Renal cortical epithelial cell (primary cell): ENCODE measurements at regions not wholly inside any gene's neighbourhood (a gene's known extent, or its start where the extent isn't known, plus 50 kb on each side); places are given as distances from the start of the nearest gene placed in this dataset.

ENCODE experiments used
- DNase-seq: peaks from one replicate; pipeline ENCODE4 v3.0.0-alpha.2; 2011; ENCODE audit warnings: low read depth

DNA sequence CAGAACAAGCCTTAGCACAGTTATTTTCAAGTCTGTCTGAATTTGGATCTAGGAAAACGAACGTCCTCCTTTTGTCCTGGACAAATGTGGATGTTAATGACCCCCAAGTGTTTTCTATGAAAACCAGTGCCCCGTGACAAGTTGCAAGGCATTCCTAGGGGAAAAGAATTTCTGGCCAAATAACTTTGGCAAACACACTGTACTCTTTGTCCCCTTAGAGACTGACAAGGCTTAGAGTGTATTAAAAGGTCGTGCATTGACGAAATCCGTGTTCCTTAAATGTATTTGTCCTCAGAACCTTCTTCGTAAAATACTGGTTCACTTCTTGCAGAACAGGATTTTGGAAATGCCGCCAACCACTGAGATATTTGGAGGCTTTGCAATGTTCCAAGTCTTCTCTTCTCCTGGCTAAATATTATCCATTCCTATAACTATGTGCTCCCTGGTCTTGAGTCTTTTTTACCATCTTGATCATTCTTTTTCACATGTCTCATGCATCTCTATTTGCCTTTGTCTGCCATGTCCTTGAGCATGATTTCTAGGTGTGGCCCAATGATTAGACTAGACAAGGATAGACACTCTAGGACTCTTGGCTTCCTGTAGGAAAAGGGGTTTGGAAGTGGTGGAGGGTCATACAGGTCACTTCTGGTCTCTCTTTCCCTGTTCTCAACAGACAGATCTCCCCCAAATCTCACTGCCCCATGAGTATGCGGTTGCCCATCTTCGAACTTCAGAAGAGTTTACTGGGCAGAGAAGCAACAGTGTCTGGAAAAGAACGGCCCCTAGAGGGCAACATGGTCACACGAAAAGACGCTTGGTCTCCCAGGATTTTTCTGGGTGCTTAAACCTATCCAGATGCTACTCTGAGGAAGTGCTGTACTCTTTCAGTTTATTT is 117.5 kb downstream of the EDEM1 start:
- peak; percentile 68 for DNase-seq

DNA sequence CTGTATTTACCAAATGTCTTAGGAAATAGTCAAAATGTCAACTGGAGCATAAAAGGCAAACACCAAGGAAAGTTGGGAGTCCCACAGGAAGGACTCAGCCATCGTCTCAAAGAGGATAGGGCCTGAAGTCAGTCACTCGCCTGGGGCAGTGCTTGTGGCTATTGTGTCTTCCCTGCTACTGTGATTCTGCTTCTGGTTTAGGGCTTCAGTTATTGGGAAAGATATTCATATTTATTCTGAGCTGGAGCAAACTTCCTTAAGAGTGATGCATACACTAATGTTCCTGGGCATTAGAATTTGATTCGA is 118.1 kb downstream of the EDEM1 start:
- DNase-seq = no peak

DNA sequence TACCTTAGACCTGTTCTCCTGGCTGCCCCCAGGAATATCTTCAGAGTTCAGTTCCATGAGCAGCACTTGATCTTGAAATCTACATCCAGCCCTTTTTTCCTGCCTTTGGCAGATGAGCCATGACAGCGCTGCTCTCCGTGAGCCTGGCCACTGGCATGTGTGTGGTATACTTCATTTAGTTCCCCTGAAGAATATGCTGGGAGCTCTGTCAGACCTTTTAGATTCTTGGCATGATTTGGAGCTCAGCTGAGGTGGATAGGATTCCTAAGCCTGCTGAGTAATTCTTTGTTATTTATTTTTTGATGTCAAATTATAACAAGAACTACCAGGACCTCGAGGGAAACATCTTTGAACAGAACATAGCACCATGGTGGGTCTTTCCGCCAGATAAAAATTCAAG is 121.7 kb downstream of the EDEM1 start:
- DNase-seq = peak; percentile 51

DNA sequence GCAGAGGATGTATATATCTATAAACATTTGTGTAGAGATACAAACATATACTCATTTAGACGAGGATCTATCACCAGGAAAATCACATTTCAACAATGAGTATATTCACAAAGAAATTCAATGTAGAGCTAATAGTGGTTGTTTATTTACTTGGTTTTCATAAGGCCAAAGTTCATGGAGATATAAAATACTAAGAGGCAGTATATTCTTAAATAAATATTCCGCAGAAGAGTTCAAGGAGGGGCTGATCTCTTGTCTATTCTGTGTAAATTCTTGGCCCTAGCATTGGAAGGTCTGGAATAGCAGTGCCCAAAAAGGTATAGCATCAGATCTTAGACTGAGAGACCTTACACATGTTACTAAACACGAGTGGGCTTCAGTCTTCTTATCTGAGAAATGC is 122.1 kb downstream of the EDEM1 start:
- no peak for DNase-seq

DNA sequence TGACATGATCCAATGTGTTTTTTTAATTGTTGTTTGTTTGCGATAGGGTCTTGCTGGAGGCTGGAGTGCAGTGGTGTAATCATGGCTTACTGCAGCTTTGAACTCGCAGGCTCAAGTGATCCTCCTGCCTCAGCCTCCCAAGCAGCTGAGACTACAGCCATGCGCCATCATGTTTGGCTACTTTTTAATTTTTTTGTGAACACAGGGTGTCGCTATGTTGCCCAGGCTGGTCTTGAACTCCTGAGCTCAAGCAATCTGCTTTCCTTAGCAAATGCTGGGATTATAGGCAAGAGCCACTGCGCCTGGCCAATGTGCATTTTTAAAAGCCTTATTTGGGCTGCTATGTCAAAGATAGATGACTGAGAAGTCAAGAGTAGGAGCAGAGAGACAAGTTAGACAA is 123.0 kb downstream of the EDEM1 start:
- no peak for DNase-seq

DNA sequence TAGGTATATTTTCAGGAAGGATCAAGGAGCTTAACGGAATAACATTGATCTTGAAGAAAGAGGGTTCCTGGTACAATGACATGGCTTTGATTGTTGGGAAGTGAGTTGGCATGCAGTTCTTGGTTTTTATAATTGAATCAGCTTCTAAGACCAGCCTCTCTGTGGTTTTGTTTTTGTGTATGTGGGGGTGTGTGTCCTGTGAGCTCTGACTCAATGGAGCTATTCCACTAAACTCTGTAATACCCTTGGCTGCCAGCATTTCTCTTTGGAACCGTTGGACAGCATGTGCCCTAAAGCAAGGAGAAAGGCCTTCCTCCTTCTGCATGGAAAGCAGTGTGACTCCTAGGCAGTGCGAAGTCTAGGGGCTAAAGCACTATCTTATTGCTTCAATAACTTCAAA is 124.8 kb downstream of the EDEM1 start:
- DNase-seq = peak; percentile 82

DNA sequence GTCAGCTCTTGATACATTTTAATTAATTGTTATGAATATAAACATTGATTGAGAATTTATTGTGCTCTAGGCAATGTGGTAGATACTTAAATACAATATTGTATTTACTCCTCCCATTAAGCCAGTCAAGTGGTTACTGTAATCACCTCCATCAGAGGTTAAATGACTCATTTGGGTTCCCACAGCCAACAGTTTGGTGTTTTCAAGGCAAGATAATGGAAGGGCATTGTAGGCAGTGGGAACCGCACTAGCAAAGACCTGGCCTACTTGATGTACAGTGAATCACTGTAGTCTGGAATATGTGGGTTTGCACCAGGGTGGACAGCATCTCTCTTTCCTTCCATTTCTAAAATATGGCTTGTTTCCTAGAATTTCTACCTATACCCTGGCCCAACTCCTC is 127.4 kb downstream of the EDEM1 start:
- DNase-seq = peak; percentile 77

DNA sequence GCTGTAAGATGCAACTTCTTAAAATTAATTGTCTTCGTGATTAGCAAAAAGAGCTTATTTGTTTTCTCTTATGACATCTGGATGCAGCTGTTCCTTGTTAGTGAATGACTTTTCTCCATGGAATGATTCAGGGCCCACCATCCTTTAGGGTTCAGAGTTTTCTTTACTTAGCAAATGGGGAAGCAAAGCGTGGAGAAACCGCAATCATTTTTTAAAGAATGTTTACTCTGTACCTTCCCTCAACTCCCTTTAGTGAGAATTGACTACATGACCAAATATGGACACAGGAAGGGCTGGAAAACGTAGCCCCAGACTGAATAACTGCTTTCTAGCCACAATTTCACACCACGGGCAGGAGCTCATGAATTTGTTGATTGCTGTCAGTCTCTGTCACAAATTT is 130.1 kb downstream of the EDEM1 start:
- peak; percentile 67 for DNase-seq

DNA sequence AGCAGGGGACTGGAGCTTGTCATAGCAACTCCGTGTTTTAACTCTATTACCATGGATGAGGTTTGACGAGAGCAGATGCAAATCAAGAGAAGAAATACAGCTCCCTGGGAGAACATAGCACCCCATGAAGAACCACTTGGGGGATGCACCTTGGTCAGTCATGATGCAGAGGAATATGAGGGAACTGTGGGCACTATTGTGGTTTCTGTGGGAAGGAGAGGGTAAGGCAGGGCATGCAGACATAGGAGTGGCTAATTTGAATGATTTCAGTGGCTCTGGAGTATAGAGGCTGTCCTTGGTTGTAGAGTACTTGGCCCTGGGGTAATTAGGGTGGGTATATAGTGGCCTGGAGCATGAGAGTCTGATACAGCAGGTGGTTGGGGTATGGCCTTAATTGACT is 131.9 kb downstream of the EDEM1 start:
- no peak for DNase-seq

DNA sequence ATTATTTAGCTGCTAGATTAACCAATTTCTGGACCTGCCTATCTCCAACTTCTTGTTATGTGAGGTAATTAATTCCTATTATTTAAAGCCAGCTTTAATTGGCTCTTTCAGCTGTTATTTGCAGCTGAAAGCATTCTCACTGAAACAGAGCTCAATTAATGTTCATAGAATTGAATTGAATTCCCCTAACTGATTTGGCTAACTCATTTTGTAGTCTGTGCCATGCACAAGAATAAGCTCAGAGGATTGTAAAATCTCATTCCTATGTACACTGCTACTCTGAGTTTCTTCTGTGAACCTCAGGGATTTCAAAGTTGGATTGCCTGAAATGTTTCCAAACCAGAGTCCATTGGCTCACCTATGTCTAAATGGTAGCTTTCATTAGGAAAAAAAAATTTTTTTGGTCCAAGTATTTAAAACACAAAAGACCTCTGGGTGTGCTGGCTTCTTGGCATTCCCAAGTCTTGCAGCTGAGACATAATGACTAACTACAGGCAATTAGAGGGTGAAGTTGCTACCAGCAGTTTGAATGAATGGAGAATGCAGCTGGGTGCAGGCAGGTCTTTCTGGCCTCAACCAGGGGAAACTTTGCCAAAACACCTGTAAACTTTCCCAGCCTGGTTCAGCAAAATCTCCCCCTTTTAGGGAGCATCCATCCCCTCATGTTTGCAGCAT is 134.3 kb downstream of the EDEM1 start:
- peak; percentile 98 for DNase-seq

DNA sequence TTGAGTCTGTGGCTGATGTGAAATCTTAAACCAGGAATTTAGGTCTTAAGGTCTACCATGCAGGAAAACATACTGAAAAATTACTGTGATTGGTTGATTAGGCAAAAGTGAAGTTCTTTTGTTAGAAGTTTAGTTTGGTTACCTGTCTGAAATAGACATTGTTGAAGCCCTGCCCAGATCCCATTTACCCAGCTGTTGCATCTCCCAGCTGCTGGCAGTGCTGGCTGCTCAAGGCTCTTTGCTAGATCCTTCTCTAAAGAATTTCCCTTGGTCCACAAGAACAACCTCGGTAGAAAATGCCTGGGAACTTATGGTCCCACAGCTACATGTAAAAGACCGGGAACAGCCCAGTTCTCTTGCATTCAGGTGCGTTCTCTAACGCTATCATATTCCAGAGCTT is 137.3 kb downstream of the EDEM1 start:
- no peak for DNase-seq

DNA sequence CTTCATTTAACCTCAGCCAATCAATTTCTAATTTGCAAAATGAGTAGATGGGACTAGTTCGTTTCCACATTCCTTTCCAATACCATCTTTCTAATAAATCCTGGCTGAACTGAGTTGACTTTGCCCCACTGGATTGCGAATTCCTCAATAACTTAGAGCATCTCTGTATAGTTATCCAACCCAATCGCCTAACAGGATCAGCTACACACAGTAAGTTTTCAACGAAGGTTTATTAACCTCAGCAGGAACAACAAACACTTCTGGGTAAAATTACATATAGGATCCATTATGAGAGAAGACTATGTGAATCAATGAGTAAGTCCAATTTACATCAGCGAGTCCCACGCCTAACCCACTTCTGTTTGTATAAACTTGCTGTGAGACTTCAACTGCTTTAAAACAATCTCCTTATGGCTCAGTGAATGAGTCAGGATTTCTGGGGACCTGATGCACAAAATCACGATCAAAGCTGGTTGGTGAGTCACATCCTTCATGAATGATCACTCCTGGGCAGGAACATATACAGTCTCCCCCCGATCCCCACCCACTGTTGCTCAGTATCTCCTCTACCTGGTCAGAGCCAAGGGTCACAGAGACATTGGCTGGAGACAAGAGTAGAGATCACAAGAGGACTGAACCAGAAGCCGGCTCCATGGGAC is 142.8 kb downstream of the EDEM1 start:
- peak; percentile 97 for DNase-seq

DNA sequence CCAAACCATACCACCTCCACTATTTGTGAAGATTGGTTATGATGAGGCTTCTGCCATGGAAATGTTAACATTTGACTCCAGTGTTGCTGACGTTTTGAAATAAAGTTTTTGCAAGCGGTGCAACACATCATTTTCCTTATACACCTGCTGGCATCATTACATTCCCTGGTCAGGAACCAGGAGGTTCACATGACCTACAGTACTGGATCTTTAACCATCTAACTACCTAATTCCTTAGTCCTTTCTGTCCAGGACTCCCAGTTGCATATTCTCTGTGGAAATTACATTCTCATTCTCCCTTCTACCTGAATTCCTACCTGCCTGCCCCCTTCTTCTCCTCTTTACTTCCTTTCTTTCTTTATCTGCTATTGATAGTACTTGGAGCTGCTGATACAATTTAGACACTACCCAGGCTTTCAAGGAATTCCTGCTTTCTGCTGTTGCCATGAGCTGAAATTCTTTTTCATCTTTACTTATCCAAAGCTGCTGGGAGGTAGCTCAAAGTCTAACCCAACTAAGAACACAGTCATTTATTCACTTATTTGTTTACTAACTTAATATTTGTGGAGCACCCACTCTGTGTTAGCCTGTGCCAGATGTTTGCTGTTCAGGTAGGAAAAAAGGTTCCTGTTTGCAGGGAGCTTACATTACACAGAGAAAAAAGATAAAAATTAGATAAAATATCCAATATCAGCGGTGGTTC is 144.2 kb downstream of the EDEM1 start:
- DNase-seq = no peak

DNA sequence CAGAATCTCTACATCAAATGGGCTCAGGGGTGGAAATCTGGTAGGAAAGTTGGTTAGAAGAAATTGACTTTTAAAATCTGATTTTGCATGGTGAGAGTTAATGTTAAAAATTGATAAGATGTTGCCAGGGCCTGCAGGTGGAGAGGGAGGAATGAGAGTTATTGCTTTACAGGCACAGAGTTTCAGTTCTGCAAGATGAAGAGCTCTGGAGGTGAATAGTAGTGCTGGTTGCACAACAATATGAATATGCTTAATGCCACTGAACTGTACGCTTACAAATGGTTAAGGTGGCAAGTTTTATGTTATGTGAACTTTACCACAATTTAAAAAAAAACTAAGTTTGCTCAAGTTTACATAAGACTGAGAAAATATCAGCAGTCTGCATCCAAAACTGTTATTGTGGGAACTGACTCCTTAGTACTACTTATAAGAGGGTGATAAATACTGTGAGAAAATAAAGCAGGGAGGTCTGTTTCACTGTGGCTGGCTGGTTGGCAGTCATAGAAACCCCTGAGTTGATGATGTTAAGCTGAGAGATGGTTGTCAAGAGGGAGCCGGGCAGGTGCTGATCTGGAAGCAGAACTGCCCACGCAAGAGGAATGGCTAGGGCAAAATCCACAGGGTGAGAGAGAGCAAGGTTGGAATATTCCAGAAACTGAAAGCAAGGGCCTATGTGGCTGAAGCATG is 144.9 kb downstream of the EDEM1 start:
- no peak for DNase-seq

DNA sequence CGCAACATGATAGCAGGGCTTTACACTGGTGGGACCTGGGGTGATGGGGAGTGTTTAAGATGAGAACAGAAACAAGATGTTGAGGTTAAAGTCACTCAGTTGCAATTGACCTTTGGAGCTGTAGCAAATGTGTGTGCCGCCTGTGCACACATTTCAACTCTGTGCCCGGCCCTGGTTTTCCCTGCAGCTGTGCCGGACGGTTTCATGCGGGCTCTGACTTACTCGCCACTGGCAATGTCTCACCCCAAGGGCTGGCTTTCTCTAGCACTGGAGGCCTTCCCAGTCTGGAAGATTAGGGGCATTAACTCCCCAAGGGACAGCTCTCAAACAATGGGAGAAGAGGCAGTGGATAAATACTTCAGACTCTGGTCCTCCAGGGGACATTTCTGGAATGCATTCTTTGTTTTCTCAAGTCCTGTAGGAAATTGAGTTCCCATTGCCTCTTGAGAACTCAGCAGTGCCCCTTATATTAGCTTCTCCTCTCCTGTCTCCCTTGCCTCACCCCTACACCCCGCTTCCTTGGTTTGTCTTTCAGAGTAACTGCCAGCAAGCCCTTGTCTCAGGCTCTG is 152.5 kb downstream of the EDEM1 start:
- no peak for DNase-seq

DNA sequence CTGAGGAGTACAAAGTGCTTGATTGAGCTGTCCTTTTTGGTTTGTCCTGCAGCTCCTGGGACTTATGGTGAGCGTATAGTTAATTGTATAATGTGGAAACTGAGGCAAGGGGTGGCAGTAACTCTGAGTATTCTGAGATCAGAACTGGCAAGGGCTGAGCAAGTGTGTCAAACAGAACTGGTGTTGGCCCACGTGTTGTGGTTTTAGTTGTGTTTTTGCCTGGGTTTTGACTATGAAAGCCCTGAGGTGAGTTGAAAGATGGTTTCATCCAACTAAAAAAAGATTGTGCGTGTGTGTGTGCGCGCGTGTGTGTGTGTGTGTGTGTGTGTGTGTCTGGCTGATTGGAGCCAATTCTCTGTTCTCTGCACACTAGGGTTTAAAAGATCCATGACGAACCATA is 154.1 kb downstream of the EDEM1 start:
- no peak for DNase-seq

DNA sequence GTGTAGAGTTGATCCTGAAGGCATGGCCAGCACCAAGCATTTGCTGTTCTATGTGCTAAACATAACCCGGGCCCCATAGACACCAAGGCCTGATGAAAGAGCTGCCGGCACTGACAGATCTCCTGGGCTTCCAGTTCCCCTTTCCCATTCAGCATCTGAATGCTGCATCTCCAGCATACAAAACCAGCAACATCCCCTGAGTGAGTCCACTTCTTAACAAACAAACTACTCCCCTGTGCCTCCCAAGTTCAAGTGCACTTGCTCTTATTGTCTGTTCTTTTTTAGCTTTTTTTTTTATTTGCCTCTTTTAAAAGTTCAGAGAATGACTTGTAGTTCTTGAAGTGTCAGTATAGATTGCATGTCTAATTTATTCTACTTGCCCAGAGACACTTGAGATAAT is 156.0 kb downstream of the EDEM1 start:
- no peak for DNase-seq

DNA sequence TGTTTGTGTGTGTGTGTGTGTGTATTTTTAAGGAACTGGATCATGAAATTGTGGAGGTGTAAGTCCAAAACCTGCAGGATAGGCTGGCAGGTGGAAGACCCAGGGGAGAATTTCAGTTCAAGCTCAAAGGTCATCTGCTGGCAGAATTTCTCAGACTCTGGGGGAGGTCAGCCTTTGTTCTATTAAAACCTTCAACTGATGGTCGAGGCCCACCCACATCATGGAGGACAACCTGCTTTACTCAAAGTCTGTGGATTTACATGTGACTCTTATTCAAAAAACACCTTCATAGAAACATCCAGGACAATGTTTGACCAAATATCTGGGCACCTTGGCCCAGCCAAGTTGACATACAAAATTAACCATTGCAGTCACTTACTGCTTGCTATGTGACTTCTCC is 157.2 kb downstream of the EDEM1 start:
- no peak for DNase-seq

DNA sequence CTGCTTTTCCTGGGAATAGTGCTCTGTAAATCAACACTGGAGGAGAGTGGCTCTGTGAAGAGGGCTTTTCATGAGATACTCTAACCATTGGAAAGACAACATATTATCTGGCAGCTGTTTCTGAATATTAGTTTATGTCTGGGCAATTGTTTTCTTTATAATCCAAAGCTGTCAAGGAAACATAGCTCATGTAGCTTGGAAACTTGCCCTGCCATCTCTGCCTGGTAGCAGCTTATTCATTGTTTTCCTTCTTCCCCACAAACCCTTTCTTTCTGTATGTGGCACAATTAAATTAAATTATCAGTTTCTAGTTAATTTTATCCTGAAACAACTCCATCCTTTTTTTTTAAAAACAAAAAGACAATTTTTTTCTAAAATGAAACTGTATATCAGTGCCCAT is 160.0 kb downstream of the EDEM1 start:
- no peak for DNase-seq

DNA sequence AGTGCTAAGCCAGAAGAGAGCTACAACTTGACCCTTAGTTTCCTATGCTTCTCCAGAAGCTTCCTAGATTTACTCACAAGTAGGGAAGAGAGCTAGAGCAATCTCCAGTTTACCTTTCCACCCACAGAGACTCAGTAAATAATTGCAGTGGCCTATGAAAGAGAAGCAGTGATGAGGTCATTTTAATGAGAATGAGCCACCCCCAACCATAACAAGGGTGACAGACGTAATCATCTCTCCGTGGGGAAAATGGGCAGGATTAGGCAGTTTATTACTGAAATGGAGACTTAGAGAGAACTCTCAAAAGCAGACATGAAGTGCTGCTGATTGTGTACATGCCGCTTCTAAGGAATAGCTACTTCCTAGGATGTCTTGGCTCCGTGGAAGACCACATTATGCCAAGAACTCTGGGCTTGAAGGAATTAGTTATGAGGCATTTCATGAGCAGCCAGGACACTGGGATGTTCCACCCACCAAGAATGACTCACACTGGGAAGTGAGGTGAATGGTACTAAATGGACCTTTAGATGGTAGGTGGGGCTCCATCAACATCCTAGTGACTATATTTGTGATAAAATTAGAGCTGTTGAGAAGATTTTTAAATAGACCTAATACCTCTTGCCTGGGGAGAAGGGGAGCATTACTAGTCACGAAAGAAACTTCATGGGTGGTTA is 160.9 kb downstream of the EDEM1 start:
- peak; percentile 38 for DNase-seq

DNA sequence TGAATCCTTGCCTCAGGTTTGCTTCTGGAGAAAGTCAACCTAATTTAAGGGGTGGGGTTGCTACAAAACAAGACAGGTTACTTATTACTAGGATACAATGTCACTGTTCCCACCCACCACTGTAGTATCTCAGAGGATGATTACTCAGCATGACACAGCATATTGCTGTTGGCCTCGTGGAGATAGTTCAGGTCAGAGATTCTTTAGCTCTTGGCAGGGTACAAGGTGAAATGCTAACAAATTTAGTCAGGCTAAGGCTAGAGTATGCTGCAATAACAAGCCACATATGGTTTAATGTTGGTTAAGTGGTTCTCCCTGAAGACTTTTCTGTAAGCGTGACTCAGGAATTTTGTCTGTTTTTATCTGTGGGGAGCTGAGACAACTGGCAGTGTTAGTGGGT is 161.8 kb downstream of the EDEM1 start:
- DNase-seq = peak; percentile 28
